Sigmoid colon (tissue), 6 donors: ENCODE measurements at regions not wholly inside any gene's neighbourhood (a gene's known extent, or its start where the extent isn't known, plus 50 kb on each side); places are given as distances from the start of the nearest gene placed in this dataset.
"Not testable (repeated sequence)": the region's sequence is repeated elsewhere in the genome, so short reads cannot be mapped to it uniquely, and the experiment has no call there.

Experiments used
- DNase-seq: peaks from one replicate; pipeline ENCODE4 v3.0.0-alpha.2; 2019
- H3K27ac ChIP-seq, 4 donors: fragments of 200-600 bp; sonication (generic); one replicate each; pipeline ENCODE4 v1.5.1; 2016 to 2019; ENCODE audit warnings: mild to moderate bottlenecking in 1 of 4
- H3K27me3 ChIP-seq, 3 donors: fragments of 200-600 bp; sonication (generic); one replicate each; pipeline ENCODE4 v1.5.1; 2019; ENCODE audit warnings: mild to moderate bottlenecking in 1 of 3
- H3K36me3 ChIP-seq, 4 donors: fragments of 200-600 bp; sonication (generic); one replicate each; pipeline ENCODE4 v1.5.1; 2016 to 2019
- H3K4me1 ChIP-seq, 4 donors: fragments of 200-600 bp; sonication (generic); one replicate each; pipeline ENCODE4 v1.5.1; 2017 to 2019
- H3K4me3 ChIP-seq, 4 donors: fragments of 200-600 bp; sonication (generic); one replicate each; pipeline ENCODE4 v1.5.1; 2017 to 2019; ENCODE audit warnings: mild to moderate bottlenecking in 2 of 4, moderate library complexity in 1 of 4
- H3K9me3 ChIP-seq, 4 donors: fragments of 200-600 bp in 3 of 4; sonication (generic) in 3 of 4; one replicate each; pipeline versions ENCODE4 v1.5.1 to v1.6.1; 2013 to 2019
- EP300 ChIP-seq, 4 donors: sonication (generic); formaldehyde crosslinking; IDR thresholded peaks; one replicate each; pipeline ENCODE4 v1.6.1; 2017; ENCODE audit warnings: antibody characterized with exemption in 4 of 4
- POLR2A ChIP-seq, 2 donors: fragments of 450-650 bp; IDR thresholded peaks; one replicate each; pipeline ENCODE4 v1.6.1; 2016; ENCODE audit warnings: antibody characterized with exemption in 2 of 2, mild to moderate bottlenecking in 2 of 2, moderate library complexity in 2 of 2
- POLR2AphosphoS5 ChIP-seq, 4 donors: sonication (generic); formaldehyde crosslinking; IDR thresholded peaks; one replicate each; pipeline ENCODE4 v1.6.1; 2017; ENCODE audit warnings: antibody characterized with exemption in 4 of 4
- WGBS, 2 donors: extraction: QIAGEN DNeasy Blood & Tissue Kit; methylation state at CpG; one replicate each; pipeline ENCODE4 v1.1.7; 2013; 5-methylcytosine and 5-hydroxymethylcytosine counted together
- intact Hi-C: fragments of 100-400 bp; cut with DNase I; formaldehyde crosslinking; loops from one replicate; pipeline ENCODE4 v1.15.1; 2023
- TF ChIP-seq, protein P1 (sequence below), 4 experiments: fragments of 450-650 bp in 3 of 4; fragments of 200-600 bp in 1 of 4; IDR thresholded peaks; one replicate each; pipeline ENCODE4 v1.5.1; 2016 to 2019; ENCODE audit warnings: antibody characterized with exemption in 4 of 4, mild to moderate bottlenecking in 3 of 4, moderate library complexity in 2 of 4
- donor health status: healthy with polysubstance abuse.
- donor health status: healthy.

GRCh38 chr3:81829937-81830336, 68.5 kb upstream of the GBE1 start:
- H3K36me3 ChIP-seq: no peaks in the 10 kb centered on the region
- no peak overlapping the region for H3K4me3 ChIP-seq
- H3K4me1 ChIP-seq: no peaks in the 10 kb centered on the region
- DNase-seq: no peak
- no peak overlapping the region for H3K27ac ChIP-seq
- H3K27me3 ChIP-seq: no peaks in the 10 kb centered on the region
- TF ChIP-seq EP300 (IDR thresholded peaks at IDR 0.05): no peak
- no peak for TF ChIP-seq POLR2AphosphoS5 (IDR thresholded peaks at IDR 0.05)
- TF ChIP-seq, protein P1, sequence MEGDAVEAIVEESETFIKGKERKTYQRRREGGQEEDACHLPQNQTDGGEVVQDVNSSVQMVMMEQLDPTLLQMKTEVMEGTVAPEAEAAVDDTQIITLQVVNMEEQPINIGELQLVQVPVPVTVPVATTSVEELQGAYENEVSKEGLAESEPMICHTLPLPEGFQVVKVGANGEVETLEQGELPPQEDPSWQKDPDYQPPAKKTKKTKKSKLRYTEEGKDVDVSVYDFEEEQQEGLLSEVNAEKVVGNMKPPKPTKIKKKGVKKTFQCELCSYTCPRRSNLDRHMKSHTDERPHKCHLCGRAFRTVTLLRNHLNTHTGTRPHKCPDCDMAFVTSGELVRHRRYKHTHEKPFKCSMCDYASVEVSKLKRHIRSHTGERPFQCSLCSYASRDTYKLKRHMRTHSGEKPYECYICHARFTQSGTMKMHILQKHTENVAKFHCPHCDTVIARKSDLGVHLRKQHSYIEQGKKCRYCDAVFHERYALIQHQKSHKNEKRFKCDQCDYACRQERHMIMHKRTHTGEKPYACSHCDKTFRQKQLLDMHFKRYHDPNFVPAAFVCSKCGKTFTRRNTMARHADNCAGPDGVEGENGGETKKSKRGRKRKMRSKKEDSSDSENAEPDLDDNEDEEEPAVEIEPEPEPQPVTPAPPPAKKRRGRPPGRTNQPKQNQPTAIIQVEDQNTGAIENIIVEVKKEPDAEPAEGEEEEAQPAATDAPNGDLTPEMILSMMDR (IDR thresholded peaks at IDR 0.05): no peak
- no peaks in the 10 kb centered on the region for H3K9me3 ChIP-seq
- intact Hi-C loops: no loop called here

DNA sequence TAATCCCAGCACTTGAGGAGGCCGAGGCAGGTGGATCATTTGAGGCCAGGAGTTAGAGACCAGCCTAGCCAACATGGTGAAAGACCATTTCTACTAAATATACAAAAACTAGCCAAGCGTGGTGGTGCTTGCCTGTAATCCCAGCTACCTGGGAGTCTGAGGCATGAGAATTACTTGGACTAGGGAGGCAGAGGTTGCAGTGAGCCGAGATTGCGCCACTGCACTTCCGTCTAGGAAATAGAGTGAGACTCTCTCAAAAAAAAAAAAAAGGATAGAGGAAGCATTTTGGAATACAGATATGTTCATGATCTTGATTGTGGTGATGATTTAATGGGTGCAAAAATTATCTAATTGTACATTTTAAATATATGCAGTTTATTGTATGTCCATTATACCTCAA, 67.8 kb upstream of the GBE1 start:
- H3K36me3 ChIP-seq, H3K27ac ChIP-seq, H3K9me3 ChIP-seq, H3K4me1 ChIP-seq, H3K27me3 ChIP-seq, intact Hi-C loops, DNase-seq, H3K4me3 ChIP-seq: not testable (repeated sequence)
- 88 to 89% methylated on average over 5 of the region's 5 CpGs for WGBS, 2 donors

- H3K4me3 ChIP-seq: no peak overlapping the region
- WGBS, 2 donors: 22 to 39% methylated on average over 2 of the region's 2 CpGs
- TF ChIP-seq POLR2A (IDR thresholded peaks at IDR 0.05): no peak
- TF ChIP-seq EP300 (IDR thresholded peaks at IDR 0.05): no peak
- TF ChIP-seq POLR2AphosphoS5 (IDR thresholded peaks at IDR 0.05): no peak
- TF ChIP-seq, protein P1 (IDR thresholded peaks at IDR 0.05): no peak
Observed at GRCh38 chr3:81823882-81824395, 62.5 kb upstream of the GBE1 start.

GRCh38 chr3:81823086-81823485, 61.6 kb upstream of the GBE1 start:
- H3K27ac ChIP-seq: no peak overlapping the region
- 93 to 94% methylated on average over 3 of the region's 3 CpGs for WGBS, 2 donors
- intact Hi-C loops: no loop called here
- no peaks in the 10 kb centered on the region for H3K9me3 ChIP-seq
- H3K4me1 ChIP-seq: no peaks in the 10 kb centered on the region
- H3K27me3 ChIP-seq: no peaks in the 10 kb centered on the region
- H3K4me3 ChIP-seq: no peak overlapping the region
- no peak for TF ChIP-seq POLR2A (IDR thresholded peaks at IDR 0.05)
- TF ChIP-seq POLR2AphosphoS5 (IDR thresholded peaks at IDR 0.05): no peak
- TF ChIP-seq, protein P1 (IDR thresholded peaks at IDR 0.05): no peak
- TF ChIP-seq EP300 (IDR thresholded peaks at IDR 0.05): no peak
- H3K36me3 ChIP-seq: no peaks in the 10 kb centered on the region
- no peak for DNase-seq

More at GRCh38 chr3:81823882-81824395, 62.5 kb upstream of the GBE1 start:
- Histone ChIP-seq H3K4me1 (no peaks in the 10 kb centered on the region), H3K36me3 (no peaks in the 10 kb centered on the region), H3K27me3 (no peaks in the 10 kb centered on the region), H3K9me3 (no peaks in the 10 kb centered on the region), H3K27ac (no peak overlapping the region)
- intact Hi-C loops: no loop called here
- no peak for DNase-seq

GRCh38 chr3:81816473-81817250, 55.2 kb upstream of the GBE1 start:
- WGBS, 2 donors: 34 to 40% methylated on average over 8 of the region's 8 CpGs
- H3K36me3 ChIP-seq: no peaks in the 10 kb centered on the region
- no peak overlapping the region for H3K4me3 ChIP-seq
- peaks cover 0 to 7% (median 2%) of the 10 kb centered on the region in 4 donors for H3K4me1 ChIP-seq
- intact Hi-C loops: no loop called here
- DNase-seq: no peak
- H3K9me3 ChIP-seq: no peaks in the 10 kb centered on the region
- no peak overlapping the region for H3K27ac ChIP-seq
- TF ChIP-seq POLR2AphosphoS5 (IDR thresholded peaks at IDR 0.05): no peak
- no peaks in the 10 kb centered on the region for H3K27me3 ChIP-seq

GRCh38 chr3:81812098-81812497, 50.7 kb upstream of the GBE1 start:
- WGBS, 2 donors: 94 to 97% methylated on average over 25 of the region's 25 CpGs
- DNase-seq, intact Hi-C loops: not testable (repeated sequence)

More at GRCh38 chr3:81812098-81812497, 50.7 kb upstream of the GBE1 start:
- not testable (repeated sequence) for H3K4me3 ChIP-seq, H3K36me3 ChIP-seq, H3K9me3 ChIP-seq, H3K27ac ChIP-seq, H3K4me1 ChIP-seq, H3K27me3 ChIP-seq
